HG03025 (cell line): ENCODE measurements at regions not wholly inside any gene's neighbourhood (a gene's known extent, or its start where the extent isn't known, plus 50 kb on each side); places are given as distances from the start of the nearest gene placed in this dataset.
"Not testable (repeated sequence)": the region's sequence is repeated elsewhere in the genome, so short reads cannot be mapped to it uniquely, and the experiment has no call there.

Source experiments
- ATAC-seq: cut with Tn5 transposase; IDR thresholded peaks from one replicate; pipeline ENCODE4 v1.9.1; 2021; ENCODE audit warnings: mild to moderate bottlenecking, moderate library complexity; ENCODE audit not compliant: unreplicated experiment, low FRiP score

DNA sequence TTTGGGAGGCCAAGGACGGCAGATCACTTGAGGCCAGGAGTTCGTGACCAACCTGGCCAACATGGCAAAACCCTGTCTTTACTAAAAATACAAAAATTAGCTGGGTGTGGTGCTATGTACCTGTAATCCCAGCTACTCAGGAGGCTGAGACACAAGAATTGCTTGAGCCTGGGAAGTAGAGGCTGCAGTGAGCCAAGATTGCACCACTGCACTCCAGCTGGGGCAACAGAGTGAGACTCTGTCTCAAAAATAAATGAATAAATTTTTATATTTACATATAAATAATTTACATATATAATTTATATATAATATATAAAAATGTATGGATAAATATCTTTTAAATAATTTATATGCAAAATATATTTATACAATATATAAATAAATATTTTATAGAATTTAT is 263.3 kb downstream of the TPBG start:
- ATAC-seq = not testable (repeated sequence)

DNA sequence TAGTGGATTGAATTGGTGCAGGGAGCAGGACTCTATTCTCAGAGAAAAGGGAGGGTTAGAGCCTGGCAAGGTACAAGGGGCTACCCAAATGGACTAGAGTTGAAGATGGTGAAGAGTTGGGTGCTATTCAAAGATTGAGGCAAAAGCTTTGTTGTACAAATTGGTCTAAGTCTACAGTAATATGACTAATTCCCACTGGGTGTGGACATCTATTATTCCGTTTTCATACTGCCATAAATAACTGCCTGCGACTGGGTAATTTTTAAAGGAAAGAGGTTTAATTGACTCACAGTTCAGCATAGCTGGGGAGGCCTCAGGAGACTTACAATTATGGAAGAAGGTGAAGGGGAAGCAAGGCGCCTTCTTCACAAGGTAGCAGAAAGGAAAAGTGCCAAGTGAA is 266.3 kb downstream of the TPBG start:
- no peak for ATAC-seq

- no peak for ATAC-seq
Measured at GRCh38 chr6:82641677-82642076, 278.1 kb downstream of the TPBG start.

- ATAC-seq = no peak
Measured at GRCh38 chr6:82645536-82646230, 282.1 kb downstream of the TPBG start.

- ATAC-seq = no peak
Measured at GRCh38 chr6:82646231-82646615, 282.6 kb downstream of the TPBG start.

GRCh38 chr6:82651845-82652335 is 288.3 kb downstream of the TPBG start:
- no peak for ATAC-seq

DNA sequence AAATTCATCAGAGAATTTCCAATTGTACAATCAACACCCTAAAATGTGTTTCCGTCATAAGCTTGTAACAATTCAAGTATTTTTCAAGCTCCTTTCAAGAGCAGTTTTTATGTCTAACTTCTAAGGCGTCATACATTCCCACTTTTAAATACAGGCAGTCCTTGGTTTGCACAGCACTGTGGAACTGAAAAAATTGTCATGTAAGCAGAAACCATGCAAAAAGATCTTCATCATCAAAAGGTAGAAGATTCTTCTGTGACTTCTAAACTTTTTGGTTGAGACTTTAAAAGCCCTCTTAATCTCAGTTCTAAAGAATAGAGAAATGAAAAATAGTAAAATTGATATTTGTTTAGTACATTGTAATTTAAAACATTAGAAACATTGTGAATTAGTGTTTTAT is 315.6 kb downstream of the TPBG start:
- no peak for ATAC-seq

- ATAC-seq = no peak
Measured at GRCh38 chr6:82680192-82680591, 316.6 kb downstream of the TPBG start.

DNA sequence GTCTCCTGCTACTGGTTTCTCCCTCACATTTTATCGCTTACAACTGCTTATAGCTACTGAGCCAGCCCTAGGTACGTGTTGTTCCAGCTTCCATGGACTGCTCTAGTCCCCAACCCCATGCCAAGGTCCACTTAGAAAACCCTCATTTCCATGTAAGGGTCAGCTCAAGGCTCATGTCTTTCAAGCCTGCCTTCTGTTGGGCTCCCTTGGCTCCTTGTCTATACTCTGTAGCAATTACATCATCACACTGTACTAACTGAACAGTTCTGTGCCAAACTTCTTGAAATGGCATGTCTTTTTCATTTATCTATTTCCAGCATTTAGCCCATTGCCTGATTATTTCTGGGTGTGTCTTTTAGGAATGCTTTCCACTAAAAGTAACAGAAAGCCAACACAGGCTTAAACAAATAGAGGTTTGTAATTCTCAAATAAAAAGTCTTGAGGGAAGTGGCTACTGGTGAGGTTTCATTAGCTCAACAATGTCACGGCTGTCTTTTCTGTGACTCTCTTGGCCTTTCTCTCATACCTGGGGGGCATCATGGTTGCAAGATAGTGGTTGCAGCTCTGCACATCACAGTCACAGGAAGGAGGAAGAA is 317.6 kb downstream of the TPBG start:
- no peak for ATAC-seq

GRCh38 chr6:82686719-82687118 is 323.1 kb downstream of the TPBG start:
- no peak for ATAC-seq

- no peak for ATAC-seq
Measured at GRCh38 chr6:82687855-82688254, 324.2 kb downstream of the TPBG start.

- ATAC-seq = no peak
Measured at GRCh38 chr6:82690283-82690682, 326.7 kb downstream of the TPBG start.

- ATAC-seq = no peak
Measured at GRCh38 chr6:82691997-82692396, 328.4 kb downstream of the TPBG start.

GRCh38 chr6:82693094-82693493 is 329.5 kb downstream of the TPBG start:
- ATAC-seq = no peak

DNA sequence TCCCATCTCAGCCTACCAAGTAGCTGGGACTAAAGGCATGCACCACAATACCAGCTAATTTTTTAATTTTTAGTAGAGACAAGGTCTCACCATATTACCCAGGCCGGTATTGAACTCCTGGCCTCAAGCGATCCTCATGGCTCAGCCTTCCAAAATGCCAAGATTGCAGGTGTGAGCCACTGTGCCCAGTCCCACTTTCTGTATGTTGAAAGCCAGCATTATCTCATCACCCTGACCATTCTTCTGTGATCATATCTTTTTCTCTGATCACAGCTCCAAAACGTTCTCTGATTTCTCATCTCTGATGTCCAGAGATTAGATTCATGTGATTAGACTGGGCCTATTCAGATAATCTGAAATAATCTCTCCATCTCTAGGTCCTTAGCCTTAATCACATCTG is 337.7 kb downstream of the TPBG start:
- no peak for ATAC-seq

DNA sequence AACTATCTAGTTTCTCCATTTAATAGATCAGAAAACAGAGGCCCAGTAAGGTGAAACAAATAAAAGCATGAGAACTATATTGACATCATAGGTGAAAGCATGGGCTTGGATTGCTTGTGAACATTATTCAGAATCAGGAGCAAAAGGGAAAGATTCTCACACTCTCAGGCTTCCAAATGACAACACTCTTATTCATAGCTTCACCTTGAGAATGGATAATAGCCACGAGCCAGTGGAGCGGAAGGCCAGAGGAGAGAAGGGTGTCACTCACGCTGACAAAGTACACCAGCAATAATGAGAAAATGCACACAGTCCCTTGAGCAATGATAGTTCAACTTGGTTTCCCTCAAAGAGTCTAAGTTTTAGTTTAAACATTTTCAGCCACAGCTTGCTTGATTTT is 339.0 kb downstream of the TPBG start:
- ATAC-seq = no peak

DNA sequence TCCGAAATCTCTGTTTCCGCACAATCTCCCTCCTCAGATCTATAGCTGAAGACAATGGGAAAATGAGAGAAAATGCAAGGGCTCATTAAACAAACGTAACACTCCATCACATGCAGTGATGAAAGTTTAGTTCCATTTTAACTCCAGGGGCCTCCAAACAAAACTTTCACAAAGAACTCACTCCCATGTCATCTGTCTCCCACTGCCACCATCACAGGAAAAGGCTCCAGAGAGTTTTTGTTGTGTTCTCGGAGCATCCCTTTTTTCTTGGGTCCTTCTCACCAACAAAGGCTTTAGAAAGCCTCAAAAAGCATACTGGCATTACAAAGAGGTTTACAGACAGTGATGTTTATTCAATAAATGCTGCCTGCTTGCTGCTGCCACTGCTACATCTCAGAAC is 339.6 kb downstream of the TPBG start:
- no peak for ATAC-seq

DNA sequence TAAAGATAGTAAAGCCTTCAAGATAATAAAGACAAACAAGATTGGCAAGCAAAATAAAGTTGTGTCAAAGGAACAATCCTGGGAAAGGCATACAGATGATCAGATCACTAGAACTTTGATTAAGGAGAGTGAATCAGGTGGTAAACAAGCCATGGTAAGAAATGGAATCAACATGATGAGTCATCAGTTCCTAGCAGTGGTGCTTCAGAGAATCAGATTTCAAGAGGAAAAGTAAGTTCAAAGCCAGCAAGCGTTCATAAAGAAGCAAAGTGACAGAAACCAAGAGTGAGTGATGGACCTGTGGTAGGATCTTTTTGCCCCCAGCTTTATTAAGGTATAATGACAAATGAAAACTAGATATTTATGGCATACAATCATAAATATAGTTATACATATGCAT is 340.4 kb downstream of the TPBG start:
- no peak for ATAC-seq

- no peak for ATAC-seq
Measured at GRCh38 chr6:82705579-82705978, 342.0 kb downstream of the TPBG start.

DNA sequence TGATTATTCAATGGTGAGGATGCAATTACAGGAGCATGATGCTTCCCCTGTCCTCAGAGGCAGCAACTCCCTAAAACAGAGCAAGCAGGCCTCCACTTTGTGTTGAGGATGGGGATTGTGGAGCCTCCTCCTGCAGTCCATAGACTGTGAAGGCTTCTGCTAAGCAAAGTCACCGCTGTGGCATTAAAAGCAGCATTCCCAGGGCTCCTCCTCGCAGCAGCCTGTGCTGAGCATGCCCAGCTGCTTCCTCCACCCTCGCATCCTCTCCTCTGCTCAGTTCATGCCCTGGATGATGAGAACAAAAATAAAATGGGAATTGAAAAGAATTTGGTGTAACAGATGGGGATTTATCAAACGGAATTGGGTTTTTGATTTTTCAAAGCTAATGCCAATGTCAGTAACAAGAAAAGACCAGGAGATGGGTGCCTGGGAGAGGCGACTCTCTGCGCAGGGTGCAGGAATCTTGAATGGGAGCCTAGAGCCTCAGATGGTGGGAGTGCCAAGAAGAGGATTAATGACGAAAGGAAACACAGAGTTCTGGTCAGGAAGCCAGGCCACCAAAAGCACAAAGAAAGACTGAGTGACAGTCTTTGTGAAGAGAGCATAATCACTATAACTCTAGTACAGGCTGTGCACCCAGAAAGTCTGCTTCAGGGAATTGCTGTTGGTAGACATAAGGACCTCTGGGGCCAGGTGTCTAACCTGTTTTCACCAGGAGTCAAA is 347.6 kb downstream of the TPBG start:
- ATAC-seq = no peak

DNA sequence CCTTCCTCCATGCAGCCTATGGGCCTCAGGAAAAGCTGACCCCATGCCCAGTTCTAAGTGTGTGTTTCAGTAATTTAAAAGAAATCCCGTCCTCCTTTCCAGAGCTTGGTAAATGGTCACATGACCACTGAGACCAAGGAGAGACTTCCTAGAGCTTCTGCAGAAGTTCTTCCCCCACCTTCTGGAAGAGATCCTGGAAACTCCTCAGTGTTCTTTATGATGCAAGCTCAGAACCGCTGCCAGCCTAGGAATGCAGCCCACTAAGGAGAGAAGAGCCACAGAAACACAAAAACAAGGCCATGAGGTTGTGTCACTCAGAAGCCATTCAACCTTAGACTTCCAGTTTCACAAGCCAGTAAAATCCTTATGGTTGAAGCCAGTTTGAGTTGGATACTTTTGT is 348.4 kb downstream of the TPBG start:
- ATAC-seq = no peak

DNA sequence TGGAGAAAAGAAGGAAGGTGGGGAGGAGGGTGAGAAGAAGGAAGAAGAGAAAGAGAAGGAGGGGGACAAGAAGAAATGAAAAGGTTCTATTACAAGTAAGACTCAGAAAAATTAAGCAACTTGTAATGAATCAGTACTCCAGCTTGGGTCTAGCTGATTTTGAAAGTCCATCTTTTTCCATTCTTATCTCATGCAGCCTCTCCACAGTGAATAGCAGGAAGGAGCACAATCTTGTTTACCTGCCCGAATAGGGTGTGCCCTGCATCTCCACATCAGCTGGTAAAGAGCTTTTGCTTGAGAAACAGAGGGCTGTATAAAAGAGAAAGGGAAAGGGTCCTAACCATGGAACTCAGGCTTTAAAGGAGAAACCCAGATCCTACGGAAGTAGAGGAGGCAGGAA is 348.8 kb downstream of the TPBG start:
- ATAC-seq = no peak
